Activated CD4-positive, alpha-beta T cell treated with anti-CD3 and anti-CD28 coated beads for 4 hours (primary cell): ENCODE measurements at regions not wholly inside any gene's neighbourhood (a gene's known extent, or its start where the extent isn't known, plus 50 kb on each side); places are given as distances from the start of the nearest gene placed in this dataset.
"Not testable (repeated sequence)": the region's sequence is repeated elsewhere in the genome, so short reads cannot be mapped to it uniquely, and the experiment has no call there.

Experiments
- DNase-seq, 2 donors: peaks; one replicate each; pipeline ENCODE4 v3.0.0-alpha.2; 2020

- no peak for DNase-seq
Measured at GRCh38 chr6:9361749-9362148, 926.4 kb upstream of the SLC35B3 start.

GRCh38 chr6:9360881-9361280 is 925.5 kb upstream of the SLC35B3 start:
- no peak for DNase-seq

- DNase-seq, result no peak
Measured at GRCh38 chr6:9347608-9348007, 912.3 kb upstream of the SLC35B3 start.

- DNase-seq, result no peak
Measured at GRCh38 chr6:9346923-9347322, 911.6 kb upstream of the SLC35B3 start.

- DNase-seq, result no peak
Measured at GRCh38 chr6:9335431-9335830, 900.1 kb upstream of the SLC35B3 start.

GRCh38 chr6:9334979-9335378 is 899.6 kb upstream of the SLC35B3 start:
- DNase-seq, result no peak

GRCh38 chr6:9332241-9332780 is 897.0 kb upstream of the SLC35B3 start:
- DNase-seq, result no peak

- DNase-seq, result no peak
Measured at GRCh38 chr6:9316831-9317230, 881.5 kb upstream of the SLC35B3 start.

GRCh38 chr6:9315966-9316650 is 880.8 kb upstream of the SLC35B3 start:
- no peak for DNase-seq

- no peak for DNase-seq
Measured at GRCh38 chr6:9308284-9308683, 872.9 kb upstream of the SLC35B3 start.

GRCh38 chr6:9307786-9308185 is 872.4 kb upstream of the SLC35B3 start:
- DNase-seq, result no peak

- no peak for DNase-seq
Measured at GRCh38 chr6:9307187-9307586, 871.8 kb upstream of the SLC35B3 start.

- no peak for DNase-seq
Measured at GRCh38 chr6:9295644-9296043, 860.3 kb upstream of the SLC35B3 start.

GRCh38 chr6:9292975-9293374 is 857.6 kb upstream of the SLC35B3 start:
- DNase-seq, result no peak

- DNase-seq, result not testable (repeated sequence)
Measured at GRCh38 chr6:9290342-9290741, 855.0 kb upstream of the SLC35B3 start.

- DNase-seq, result no peak
Measured at GRCh38 chr6:9272671-9273070, 837.3 kb upstream of the SLC35B3 start.

- no peak for DNase-seq
Measured at GRCh38 chr6:9266741-9267140, 831.4 kb upstream of the SLC35B3 start.

GRCh38 chr6:9257215-9257614 is 821.9 kb upstream of the SLC35B3 start:
- DNase-seq, result no peak

GRCh38 chr6:9254251-9254650 is 818.9 kb upstream of the SLC35B3 start:
- DNase-seq, result no peak

- DNase-seq, result no peak
Measured at GRCh38 chr6:9252799-9253198, 817.5 kb upstream of the SLC35B3 start.

GRCh38 chr6:9250852-9251251 is 815.5 kb upstream of the SLC35B3 start:
- no peak for DNase-seq

- no peak for DNase-seq
Measured at GRCh38 chr6:9248133-9248532, 812.8 kb upstream of the SLC35B3 start.

- DNase-seq, result no peak
Measured at GRCh38 chr6:9240861-9241260, 805.5 kb upstream of the SLC35B3 start.

- DNase-seq, result no peak
Measured at GRCh38 chr6:9236443-9236842, 801.1 kb upstream of the SLC35B3 start.

- no peak for DNase-seq
Measured at GRCh38 chr6:9233686-9234085, 798.3 kb upstream of the SLC35B3 start.
